Upper lobe of right lung (tissue), 1 donor: ENCODE measurements at regions not wholly inside any gene's neighbourhood (a gene's known extent, or its start where the extent isn't known, plus 50 kb on each side); places are given as distances from the start of the nearest gene placed in this dataset.

Source experiments
- ATAC-seq: fragments of 200-7000 bp; cut with Tn5 transposase; one replicate; pipeline ENCODE4 v1.9.1; 2020; ENCODE audit warnings: mild to moderate bottlenecking, moderate library complexity
- DNase-seq: peaks from one replicate; pipeline ENCODE4 v3.0.0-alpha.2; 2020
- H3K27ac ChIP-seq: fragments of 200-600 bp; one replicate; pipeline ENCODE4 v1.8.0; 2022
- H3K27me3 ChIP-seq: fragments of 200-600 bp; one replicate; pipeline ENCODE4 v1.8.0; 2022; ENCODE audit warnings: mild to moderate bottlenecking
- H3K36me3 ChIP-seq: fragments of 200-600 bp; one replicate; pipeline ENCODE4 v1.8.0; 2022
- H3K4me1 ChIP-seq: fragments of 200-600 bp; one replicate; pipeline ENCODE4 v1.8.0; 2022
- H3K4me3 ChIP-seq: fragments of 200-600 bp; one replicate; pipeline ENCODE4 v1.8.0; 2022; ENCODE audit warnings: mild to moderate bottlenecking
- H3K9me3 ChIP-seq: fragments of 200-600 bp; one replicate; pipeline ENCODE4 v1.8.0; 2022
- intact Hi-C: fragments of 100-400 bp; cut with DNase I; formaldehyde crosslinking; loops from one replicate; pipeline ENCODE4 v1.11.0; 2022
- TF ChIP-seq, protein P1 (sequence below): fragments of 200-600 bp; IDR thresholded peaks from one replicate; pipeline ENCODE4 v1.8.0; 2022; ENCODE audit warnings: antibody characterized with exemption
- donor health status: DM: no; HTN: yes; CAD: no; lungs with severe emphysema.

DNA sequence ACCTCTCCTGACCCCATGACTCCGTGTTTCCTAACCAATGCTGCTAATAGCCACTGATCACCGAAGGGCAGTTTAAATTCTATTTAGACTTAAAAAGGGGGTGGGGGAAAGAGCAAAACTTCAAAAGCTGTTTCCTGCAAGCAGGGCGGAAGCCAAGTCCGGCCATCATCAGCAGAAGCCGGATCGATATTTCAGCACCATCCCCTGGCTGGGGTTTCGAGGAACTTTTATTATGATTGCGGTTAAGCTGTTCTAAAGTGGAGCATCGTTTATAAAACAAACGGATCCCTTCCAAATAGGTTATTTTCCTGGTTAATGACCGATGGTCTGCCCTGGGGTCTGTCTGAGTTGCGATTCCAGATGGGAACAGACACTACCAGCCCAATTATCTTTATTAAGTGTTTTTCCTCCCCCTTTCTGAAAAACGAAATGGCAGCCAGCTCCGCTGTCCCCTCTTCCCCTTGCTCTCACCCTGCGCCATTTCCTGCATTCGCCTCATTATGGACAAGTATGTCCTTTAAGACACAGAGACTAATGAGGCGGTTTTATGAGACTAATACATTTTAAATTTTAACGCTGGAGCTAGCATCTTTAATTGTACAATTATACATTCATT, 76.1 kb upstream of the IRX3 start:
- Histone ChIP-seq H3K4me3 (no peak overlapping the region), H3K27me3 (peaks cover 5% of the 10 kb centered on the region), H3K4me1 (no peaks in the 10 kb centered on the region), H3K36me3 (no peaks in the 10 kb centered on the region), H3K27ac (no peak overlapping the region), H3K9me3 (no peaks in the 10 kb centered on the region)
- DNase-seq (no peak), ATAC-seq (no peak)
- TF ChIP-seq, protein P1, sequence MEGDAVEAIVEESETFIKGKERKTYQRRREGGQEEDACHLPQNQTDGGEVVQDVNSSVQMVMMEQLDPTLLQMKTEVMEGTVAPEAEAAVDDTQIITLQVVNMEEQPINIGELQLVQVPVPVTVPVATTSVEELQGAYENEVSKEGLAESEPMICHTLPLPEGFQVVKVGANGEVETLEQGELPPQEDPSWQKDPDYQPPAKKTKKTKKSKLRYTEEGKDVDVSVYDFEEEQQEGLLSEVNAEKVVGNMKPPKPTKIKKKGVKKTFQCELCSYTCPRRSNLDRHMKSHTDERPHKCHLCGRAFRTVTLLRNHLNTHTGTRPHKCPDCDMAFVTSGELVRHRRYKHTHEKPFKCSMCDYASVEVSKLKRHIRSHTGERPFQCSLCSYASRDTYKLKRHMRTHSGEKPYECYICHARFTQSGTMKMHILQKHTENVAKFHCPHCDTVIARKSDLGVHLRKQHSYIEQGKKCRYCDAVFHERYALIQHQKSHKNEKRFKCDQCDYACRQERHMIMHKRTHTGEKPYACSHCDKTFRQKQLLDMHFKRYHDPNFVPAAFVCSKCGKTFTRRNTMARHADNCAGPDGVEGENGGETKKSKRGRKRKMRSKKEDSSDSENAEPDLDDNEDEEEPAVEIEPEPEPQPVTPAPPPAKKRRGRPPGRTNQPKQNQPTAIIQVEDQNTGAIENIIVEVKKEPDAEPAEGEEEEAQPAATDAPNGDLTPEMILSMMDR, result no peak
- intact Hi-C loops, result no loop called here

DNA sequence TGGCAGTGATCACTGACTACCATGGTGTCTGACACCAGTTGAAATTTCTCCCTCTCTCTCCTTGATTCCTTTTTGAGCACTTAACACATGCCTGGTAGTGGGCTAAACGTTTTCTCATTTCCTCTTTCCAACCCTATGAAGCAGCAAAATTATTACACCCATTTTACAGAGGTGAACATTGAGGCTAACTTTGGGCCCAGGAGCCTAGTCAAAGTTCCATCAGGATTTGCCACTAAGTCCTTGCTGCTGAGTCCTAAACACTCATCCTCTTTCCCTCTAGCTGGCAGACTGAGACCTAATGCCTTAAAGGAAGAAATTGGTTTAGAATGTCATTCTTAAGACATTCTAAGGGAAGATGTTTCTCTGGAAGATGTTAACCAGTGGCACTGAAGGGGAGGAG, 74.7 kb upstream of the IRX3 start:
- intact Hi-C loops, result no loop called here
- ATAC-seq, result no peak
- H3K4me3 ChIP-seq, result no peak overlapping the region
- no peaks in the 10 kb centered on the region for H3K4me1 ChIP-seq
- H3K27me3 ChIP-seq, result peaks cover 12% of the 10 kb centered on the region
- no peak for DNase-seq
- H3K27ac ChIP-seq, result no peak overlapping the region
- TF ChIP-seq, protein P1, result no peak
- no peaks in the 10 kb centered on the region for H3K9me3 ChIP-seq
- no peaks in the 10 kb centered on the region for H3K36me3 ChIP-seq

DNA sequence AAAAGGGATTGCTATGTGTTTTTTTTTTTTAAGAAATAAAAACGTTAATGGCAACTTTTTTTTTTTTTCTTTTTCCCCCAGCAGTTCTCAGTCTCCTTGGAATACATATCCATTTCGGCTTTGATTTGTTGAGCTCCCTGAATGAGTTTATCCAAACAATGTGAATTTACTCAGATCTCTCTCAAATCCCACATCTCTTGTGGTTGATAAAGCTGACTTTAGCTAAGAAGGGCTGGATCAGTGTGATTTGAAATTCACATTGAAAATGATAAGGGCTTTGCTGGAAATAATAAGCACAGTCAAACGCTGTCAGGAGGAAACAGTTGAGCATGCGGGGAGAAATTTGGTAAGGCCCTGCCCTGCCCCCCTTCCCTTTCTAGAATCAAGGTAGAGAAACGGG, 74.1 kb upstream of the IRX3 start:
- no peak overlapping the region for H3K27ac ChIP-seq
- H3K27me3 ChIP-seq, result peaks cover 12% of the 10 kb centered on the region
- ATAC-seq (no peak), DNase-seq (no peak)
- peak overlapping the region; percentile 18 for H3K4me3 ChIP-seq
- H3K9me3 ChIP-seq, result no peaks in the 10 kb centered on the region
- no peaks in the 10 kb centered on the region for H3K36me3 ChIP-seq
- TF ChIP-seq, protein P1, result no peak
- intact Hi-C loops, result no loop called here
- no peaks in the 10 kb centered on the region for H3K4me1 ChIP-seq

DNA sequence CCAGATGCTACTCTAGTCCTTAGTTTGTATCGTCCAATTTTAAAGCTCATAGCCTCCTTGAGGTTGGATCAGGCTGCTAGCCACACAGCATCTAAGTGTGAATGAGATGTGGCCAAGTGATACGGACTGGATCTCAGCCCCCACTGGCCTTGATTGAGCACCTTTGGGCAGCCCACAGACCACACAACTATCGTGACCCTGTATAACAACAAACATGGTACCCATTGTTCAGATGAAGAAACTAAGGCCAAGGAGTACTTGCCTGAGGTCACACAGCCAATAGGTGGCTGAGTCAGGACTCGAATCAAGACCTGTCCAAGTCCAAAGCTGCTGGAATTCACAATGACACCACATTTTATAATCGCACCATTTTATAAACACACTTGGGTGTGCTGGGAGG, 73.0 kb upstream of the IRX3 start:
- Histone ChIP-seq H3K9me3 (no peaks in the 10 kb centered on the region), H3K27me3 (peaks cover 12% of the 10 kb centered on the region), H3K36me3 (no peaks in the 10 kb centered on the region), H3K27ac (no peak overlapping the region), H3K4me1 (no peaks in the 10 kb centered on the region), H3K4me3 (no peak overlapping the region)
- no peak for DNase-seq
- TF ChIP-seq, protein P1, result no peak
- ATAC-seq, result no peak
- intact Hi-C loops, result no loop called here

DNA sequence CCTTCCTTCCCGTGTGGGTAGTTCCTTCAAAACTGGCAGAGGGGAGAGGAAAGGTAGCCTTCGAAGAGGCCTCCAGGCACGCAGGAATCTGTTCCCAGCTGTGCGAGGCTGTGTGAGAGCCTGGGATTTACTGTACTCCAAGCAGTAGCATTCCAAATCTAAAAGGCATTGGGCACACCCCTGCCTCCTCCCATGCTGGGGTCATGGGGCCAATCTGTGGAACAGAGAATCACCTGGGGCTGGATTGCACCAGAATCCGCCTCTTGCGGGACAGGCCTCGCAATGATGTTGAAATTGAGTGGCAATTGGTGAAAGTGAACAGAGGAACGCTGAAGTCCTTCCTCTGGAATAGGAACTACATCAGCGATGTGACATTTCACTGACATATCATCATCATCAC, 72.5 kb upstream of the IRX3 start:
- intact Hi-C loops, result no loop called here
- no peaks in the 10 kb centered on the region for H3K4me1 ChIP-seq
- H3K4me3 ChIP-seq, result no peak overlapping the region
- H3K27ac ChIP-seq, result no peak overlapping the region
- DNase-seq (no peak), ATAC-seq (no peak)
- H3K9me3 ChIP-seq, result no peaks in the 10 kb centered on the region
- no peaks in the 10 kb centered on the region for H3K36me3 ChIP-seq
- TF ChIP-seq, protein P1, result no peak
- peaks cover 12% of the 10 kb centered on the region for H3K27me3 ChIP-seq

DNA sequence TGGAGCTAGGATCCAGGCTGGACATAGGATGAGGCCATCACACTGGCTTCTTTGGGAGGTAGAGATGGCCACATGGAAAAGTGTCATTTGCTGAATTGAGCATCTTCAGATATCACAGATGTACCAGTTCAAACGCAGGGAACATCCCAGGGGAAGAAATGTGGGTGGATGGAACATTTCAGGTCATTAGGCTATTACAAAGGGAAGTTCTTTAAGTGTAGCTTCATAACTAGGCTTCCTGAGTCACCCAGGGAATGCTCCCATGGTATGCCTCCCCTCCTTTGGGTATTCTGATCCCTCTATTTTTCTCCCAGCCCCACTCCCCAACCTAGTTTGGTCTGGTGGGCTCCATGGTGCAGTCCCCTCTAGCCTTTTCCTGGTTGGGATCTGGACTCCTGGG, 69.8 kb upstream of the IRX3 start:
- DNase-seq (no peak), ATAC-seq (no peak)
- intact Hi-C loops, result no loop called here
- H3K27ac ChIP-seq, result no peak overlapping the region
- peaks cover 8% of the 10 kb centered on the region for H3K27me3 ChIP-seq
- H3K36me3 ChIP-seq, result no peaks in the 10 kb centered on the region
- TF ChIP-seq, protein P1, result no peak
- H3K4me1 ChIP-seq, result no peaks in the 10 kb centered on the region
- H3K4me3 ChIP-seq, result no peak overlapping the region
- H3K9me3 ChIP-seq, result no peaks in the 10 kb centered on the region
